Liver (tissue), 8 donors: ENCODE measurements at regions not wholly inside any gene's neighbourhood (a gene's known extent, or its start where the extent isn't known, plus 50 kb on each side); places are given as distances from the start of the nearest gene placed in this dataset.

ENCODE experiments used
- DNase-seq: peaks from one replicate; pipeline ENCODE4 v3.0.0-alpha.2; 2017; ENCODE audit warnings: low spot score
- H3K27ac ChIP-seq, 2 donors: one replicate each; pipeline ENCODE4 v1.7.0; 2013; ENCODE audit warnings: inconsistent platforms in 2 of 2, low read length in 2 of 2, control low read depth in 1 of 2, low read depth in 1 of 2, mild to moderate bottlenecking in 1 of 2
- H3K27me3 ChIP-seq, 4 donors: one replicate each; pipeline versions ENCODE4 v1.6.1 to v1.7.0; 2013; ENCODE audit warnings: low read length in 3 of 4, inconsistent platforms in 1 of 4, mild to moderate bottlenecking in 1 of 4, moderate library complexity in 1 of 4; ENCODE audit not compliant: control insufficient read depth in 4 of 4, insufficient read depth in 4 of 4
- H3K36me3 ChIP-seq, 4 donors: one replicate each; pipeline versions ENCODE4 v1.6.1 to v1.7.0; 2013; ENCODE audit warnings: low read length in 3 of 4, mild to moderate bottlenecking in 3 of 4, low read depth in 1 of 4, moderate library complexity in 1 of 4; ENCODE audit not compliant: control insufficient read depth in 4 of 4, insufficient read depth in 3 of 4
- H3K4me1 ChIP-seq, 4 donors: one replicate each; pipeline versions ENCODE4 v1.6.1 to v1.7.0; 2013; ENCODE audit warnings: low read length in 3 of 4, mild to moderate bottlenecking in 3 of 4, moderate library complexity in 1 of 4; ENCODE audit not compliant: control insufficient read depth in 4 of 4, insufficient read depth in 4 of 4
- H3K4me3 ChIP-seq, 3 donors: one replicate each; pipeline versions ENCODE4 v1.6.1 to v1.7.0; 2013; ENCODE audit warnings: low read length in 3 of 3, control low read depth in 1 of 3, low read depth in 1 of 3, mild to moderate bottlenecking in 1 of 3
- H3K9ac ChIP-seq, 2 donors: one replicate each; pipeline ENCODE4 v1.7.0; 2013; ENCODE audit warnings: low read length in 2 of 2, mild to moderate bottlenecking in 2 of 2, moderate library complexity in 2 of 2, control low read depth in 1 of 2, low read depth in 1 of 2
- H3K9me3 ChIP-seq, 4 donors: one replicate each; pipeline versions ENCODE4 v1.6.1 to v1.7.0; 2013; ENCODE audit warnings: low read length in 3 of 4; ENCODE audit not compliant: control insufficient read depth in 4 of 4
- ATF3 ChIP-seq: IDR thresholded peaks from 2 replicates; pipeline ENCODE4 v1.6.1; 2016; ENCODE audit warnings: antibody characterized with exemption
- EGR1 ChIP-seq, 2 donors: IDR thresholded peaks; 2 replicates each; pipeline ENCODE4 v1.6.1; 2016 to 2018; ENCODE audit warnings: antibody characterized with exemption in 2 of 2, low read depth in 2 of 2
- FOXA1 ChIP-seq: IDR thresholded peaks from 2 replicates; pipeline ENCODE4 v1.6.1; 2016; ENCODE audit warnings: antibody characterized with exemption
- FOXA2 ChIP-seq: IDR thresholded peaks from 2 replicates; pipeline ENCODE4 v1.6.1; 2016; ENCODE audit warnings: antibody characterized with exemption
- GABPA ChIP-seq, 2 donors: IDR thresholded peaks in 1 of 2; conservative IDR thresholded peaks in 1 of 2; 2 replicates each; pipeline ENCODE4 v1.6.1; 2016; ENCODE audit warnings: antibody characterized with exemption in 2 of 2, mild to moderate bottlenecking in 1 of 2, moderate library complexity in 1 of 2
- HNF4A ChIP-seq, 2 donors: conservative IDR thresholded peaks; 2 replicates each; pipeline ENCODE4 v1.6.1; 2016; ENCODE audit warnings: antibody characterized with exemption in 2 of 2, mild to moderate bottlenecking in 2 of 2
- HNF4G ChIP-seq: IDR thresholded peaks from 2 replicates; pipeline ENCODE4 v1.6.1; 2016; ENCODE audit warnings: antibody characterized with exemption
- JUND ChIP-seq, 2 donors: IDR thresholded peaks; 2 replicates each; pipeline ENCODE4 v1.6.1; 2016; ENCODE audit warnings: antibody characterized with exemption in 2 of 2
- NR2F2 ChIP-seq: IDR thresholded peaks from 2 replicates; pipeline ENCODE4 v1.6.1; 2016; ENCODE audit warnings: antibody characterized with exemption
- RAD21 ChIP-seq, 2 donors: IDR thresholded peaks; 2 replicates each; pipeline ENCODE4 v1.6.1; 2016; ENCODE audit warnings: antibody characterized with exemption in 2 of 2, mild to moderate bottlenecking in 2 of 2
- REST ChIP-seq: IDR thresholded peaks from 2 replicates; pipeline ENCODE4 v1.6.1; 2016; ENCODE audit warnings: antibody characterized with exemption, mild to moderate bottlenecking
- RXRA ChIP-seq, 2 donors: IDR thresholded peaks; 2 replicates each; pipeline ENCODE4 v1.6.1; 2017 to 2018; ENCODE audit warnings: antibody characterized with exemption in 2 of 2, mild to moderate bottlenecking in 1 of 2
- SP1 ChIP-seq: IDR thresholded peaks from 2 replicates; pipeline ENCODE4 v1.6.1; 2018; ENCODE audit warnings: antibody characterized with exemption, mild to moderate bottlenecking
- TAF1 ChIP-seq: conservative IDR thresholded peaks from 2 replicates; pipeline ENCODE4 v1.6.1; 2016; ENCODE audit warnings: antibody characterized with exemption, mild to moderate bottlenecking
- YY1 ChIP-seq: IDR thresholded peaks from 2 replicates; pipeline ENCODE4 v1.6.1; 2016; ENCODE audit warnings: antibody characterized with exemption, mild to moderate bottlenecking
- ZBTB33 ChIP-seq: IDR thresholded peaks from 2 replicates; pipeline ENCODE4 v1.6.1; 2016; ENCODE audit warnings: antibody characterized with exemption
- WGBS: extraction: QIAGEN DNeasy Blood & Tissue Kit; methylation state at CpG from one replicate; pipeline ENCODE4 v1.1.7; 2013; 5-methylcytosine and 5-hydroxymethylcytosine counted together
- TF ChIP-seq, protein P1 (sequence below): fragments of 150-350 bp; IDR thresholded peaks from 2 replicates; pipeline ENCODE4 v1.5.1; 2017; ENCODE audit warnings: improper control_type of control experiment, low read depth, low read length; ENCODE audit not compliant: missing input control
- donor health status: healthy.
- donor health status: healthy.
- donor health status: healthy.
- donor health status: healthy.
- donor health status: healthy.

GRCh38 chr14:53767566-53767965, 189.1 kb downstream of the BMP4 start:
- TF ChIP-seq EGR1 (IDR thresholded peaks at IDR 0.05; ENCODE audit: low read depth in 2 of 2), result no peak
- TF ChIP-seq YY1, result no peak
- TF ChIP-seq ATF3, result no peak
- no peak for TF ChIP-seq ZBTB33
- TF ChIP-seq JUND (IDR thresholded peaks at IDR 0.05), result no peak
- TF ChIP-seq, protein P1, sequence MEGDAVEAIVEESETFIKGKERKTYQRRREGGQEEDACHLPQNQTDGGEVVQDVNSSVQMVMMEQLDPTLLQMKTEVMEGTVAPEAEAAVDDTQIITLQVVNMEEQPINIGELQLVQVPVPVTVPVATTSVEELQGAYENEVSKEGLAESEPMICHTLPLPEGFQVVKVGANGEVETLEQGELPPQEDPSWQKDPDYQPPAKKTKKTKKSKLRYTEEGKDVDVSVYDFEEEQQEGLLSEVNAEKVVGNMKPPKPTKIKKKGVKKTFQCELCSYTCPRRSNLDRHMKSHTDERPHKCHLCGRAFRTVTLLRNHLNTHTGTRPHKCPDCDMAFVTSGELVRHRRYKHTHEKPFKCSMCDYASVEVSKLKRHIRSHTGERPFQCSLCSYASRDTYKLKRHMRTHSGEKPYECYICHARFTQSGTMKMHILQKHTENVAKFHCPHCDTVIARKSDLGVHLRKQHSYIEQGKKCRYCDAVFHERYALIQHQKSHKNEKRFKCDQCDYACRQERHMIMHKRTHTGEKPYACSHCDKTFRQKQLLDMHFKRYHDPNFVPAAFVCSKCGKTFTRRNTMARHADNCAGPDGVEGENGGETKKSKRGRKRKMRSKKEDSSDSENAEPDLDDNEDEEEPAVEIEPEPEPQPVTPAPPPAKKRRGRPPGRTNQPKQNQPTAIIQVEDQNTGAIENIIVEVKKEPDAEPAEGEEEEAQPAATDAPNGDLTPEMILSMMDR, result no peak
- no peak for TF ChIP-seq RAD21 (IDR thresholded peaks at IDR 0.05)
- TF ChIP-seq HNF4A (conservative IDR thresholded peaks at IDR 0.05), result no peak
- TF ChIP-seq HNF4G, result no peak
- TF ChIP-seq NR2F2, result no peak
- Histone ChIP-seq H3K4me1 (no peaks in the 10 kb centered on the region), H3K9ac (no peak overlapping the region), H3K27me3 (no peaks in the 10 kb centered on the region), H3K27ac (no peak overlapping the region), H3K36me3 (no peaks in the 10 kb centered on the region), H3K4me3 (no peak overlapping the region), H3K9me3 (no peaks in the 10 kb centered on the region)
- DNase-seq, result no peak
- 88% methylated on average over 2 of the region's 2 CpGs for WGBS

DNA sequence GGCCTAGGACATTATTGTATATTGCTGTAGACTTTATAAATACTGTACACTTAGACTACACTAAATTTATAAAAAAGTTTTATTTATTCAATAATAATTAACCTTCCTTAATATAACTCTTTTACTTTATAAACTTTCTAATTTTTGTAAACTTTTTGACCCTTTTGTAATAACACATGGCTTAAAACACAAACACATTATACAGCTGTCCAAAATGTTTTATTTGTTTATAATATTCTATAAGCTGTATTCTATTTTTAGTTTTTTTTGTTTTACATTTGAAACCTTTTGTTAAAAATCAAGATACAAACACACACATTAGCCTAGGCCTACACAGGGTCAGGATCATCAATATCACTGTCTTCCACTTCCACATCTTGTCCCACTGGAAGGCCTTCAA, 190.0 kb downstream of the BMP4 start:
- H3K9ac ChIP-seq, result no peak overlapping the region
- DNase-seq, result no peak
- no peaks in the 10 kb centered on the region for H3K27me3 ChIP-seq
- H3K27ac ChIP-seq, result no peak overlapping the region
- H3K9me3 ChIP-seq, result peaks cover 0 to 2% (median 0%) of the 10 kb centered on the region in 4 donors
- TF ChIP-seq RXRA (IDR thresholded peaks at IDR 0.05), result no peak
- no peak for TF ChIP-seq SP1
- TF ChIP-seq YY1, result no peak
- no peak for TF ChIP-seq ATF3
- no peak for TF ChIP-seq JUND (IDR thresholded peaks at IDR 0.05)
- TF ChIP-seq REST, result no peak
- TF ChIP-seq GABPA (IDR thresholded peaks at IDR 0.05 in 1 of 2, conservative IDR thresholded peaks at IDR 0.05 in 1 of 2), result no peak
- no peak for TF ChIP-seq FOXA2
- no peak for TF ChIP-seq TAF1
- TF ChIP-seq RAD21 (IDR thresholded peaks at IDR 0.05), result no peak
- TF ChIP-seq, protein P1, result no peak
- no peak for TF ChIP-seq HNF4G
- no peak for TF ChIP-seq FOXA1
- no peak for TF ChIP-seq HNF4A (conservative IDR thresholded peaks at IDR 0.05)
- H3K36me3 ChIP-seq, result no peaks in the 10 kb centered on the region
- H3K4me3 ChIP-seq, result no peak overlapping the region
- H3K4me1 ChIP-seq, result no peaks in the 10 kb centered on the region
